ENCODE measurements at regions not wholly inside any gene's neighbourhood (a gene's known extent, or its start where the extent isn't known, plus 50 kb on each side); places are given as distances from the start of the nearest gene placed in this dataset.

DNA sequence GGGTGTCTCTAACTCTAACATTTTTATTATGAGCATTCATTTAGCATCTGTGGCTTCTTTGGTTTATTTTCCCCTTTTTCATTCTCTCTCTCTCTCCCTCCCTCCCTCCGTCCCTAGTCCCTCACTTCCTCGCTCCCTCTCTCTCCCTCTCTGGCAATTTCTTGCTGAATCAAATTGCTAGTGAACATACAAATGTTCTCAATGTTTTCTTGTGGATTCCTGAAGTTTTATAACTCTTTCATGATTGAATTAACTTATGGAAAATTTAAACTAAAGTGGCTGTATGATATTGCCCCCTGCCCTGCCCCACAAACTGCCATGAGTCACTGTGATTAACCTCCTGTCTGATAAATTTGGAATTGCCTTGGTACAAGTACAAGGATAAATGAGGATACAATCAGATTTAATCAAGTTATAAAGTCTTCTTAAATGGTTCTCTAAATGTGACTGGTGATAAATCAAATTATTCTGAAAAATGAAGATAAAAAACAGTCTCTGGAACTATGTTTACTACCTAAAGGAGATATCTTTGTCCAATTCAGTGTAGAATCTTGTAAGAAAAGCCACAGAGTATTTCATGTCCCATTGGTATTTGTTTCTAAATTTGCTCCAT, 143.0 kb upstream of the PDGFD start:
- DNase-seq (ENCODE audit: low spot score): no peak
- no peak for ATAC-seq

DNA sequence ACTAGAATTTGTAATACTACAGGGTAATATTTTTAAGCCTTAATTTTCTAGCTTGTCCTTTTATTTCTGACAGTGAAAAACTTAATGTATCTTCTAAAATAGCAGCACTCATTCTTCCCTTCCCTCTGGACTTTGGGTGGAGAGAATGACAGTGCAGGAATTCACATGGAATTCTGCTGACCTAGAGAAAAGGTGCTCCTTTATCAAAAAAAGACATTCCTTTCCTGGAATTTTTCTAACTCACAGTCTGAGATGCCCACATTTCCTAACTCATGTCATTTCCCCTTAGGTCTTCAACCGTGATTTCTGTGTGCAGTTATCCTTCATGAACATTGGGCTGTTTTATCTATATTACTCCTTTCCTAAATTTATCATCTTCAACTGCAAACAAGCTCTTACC, 137.8 kb upstream of the PDGFD start:
- DNase-seq (ENCODE audit: low spot score) (no peak), ATAC-seq (no peak)

DNA sequence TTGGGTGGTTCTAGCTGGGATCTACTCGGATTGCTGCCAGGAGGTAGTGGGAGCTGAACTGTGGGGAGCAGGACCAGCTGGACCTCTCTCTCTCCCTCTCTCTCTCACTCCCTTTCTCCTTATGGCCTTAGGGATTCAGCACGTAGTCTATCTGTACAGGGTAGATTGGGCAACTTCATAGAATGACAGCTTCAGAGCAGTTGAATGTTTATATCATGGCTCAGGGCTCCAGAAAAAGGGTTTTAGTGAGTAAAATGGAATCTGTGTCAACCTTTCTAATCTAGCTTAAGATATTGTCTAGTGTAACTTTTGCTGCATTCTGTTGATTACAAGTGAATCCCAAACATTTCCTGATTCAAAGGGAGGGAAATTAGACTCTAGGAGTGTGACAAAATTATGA, 127.7 kb upstream of the PDGFD start:
- DNase-seq (ENCODE audit: low spot score) (no peak), ATAC-seq (no peak)

DNA sequence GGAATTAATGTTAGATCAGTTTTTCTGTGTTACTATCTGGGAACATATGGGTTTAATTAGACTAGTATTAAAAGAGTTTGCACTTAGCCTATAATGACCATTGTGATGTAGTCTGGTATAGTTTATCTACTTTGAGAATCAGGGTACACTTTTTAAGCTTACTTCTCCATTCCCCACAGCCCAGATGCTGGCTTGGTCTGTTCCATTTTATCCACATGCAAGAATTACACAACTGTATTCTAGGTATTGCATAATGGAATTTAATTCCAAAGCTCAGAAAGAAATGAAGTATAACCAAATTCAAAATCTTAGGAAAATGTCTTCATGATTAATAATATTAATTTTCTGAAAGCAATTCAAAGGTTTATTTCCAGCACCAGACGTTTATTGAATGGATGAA, 122.2 kb upstream of the PDGFD start:
- no peak for ATAC-seq
- DNase-seq (ENCODE audit: low spot score): no peak

GRCh38 chr11:104279587-104279986, 115.6 kb upstream of the PDGFD start:
- DNase-seq (ENCODE audit: low spot score): no peak
- no peak for ATAC-seq

DNA sequence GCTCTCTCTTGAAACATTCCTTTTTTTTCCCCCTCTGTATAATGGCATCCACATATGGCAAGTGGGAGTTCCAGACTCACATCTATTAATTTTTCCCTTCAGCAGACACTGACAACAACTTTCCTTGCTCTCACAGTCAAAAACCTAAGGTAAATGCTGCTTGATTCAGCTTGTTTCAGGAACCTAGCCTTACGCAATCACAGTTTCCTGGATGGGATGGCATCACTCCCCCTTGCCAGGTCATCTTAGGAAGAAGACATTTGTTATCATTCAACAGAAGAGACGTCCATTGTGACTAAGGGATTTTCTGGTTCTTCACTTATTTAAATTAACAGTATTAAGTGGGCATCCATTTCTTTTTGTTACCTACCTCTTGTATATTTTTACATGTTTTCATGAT, 112.0 kb upstream of the PDGFD start:
- DNase-seq (ENCODE audit: low spot score): no peak
- ATAC-seq: no peak

- ATAC-seq (no peak), DNase-seq (ENCODE audit: low spot score) (no peak)
These were observed 96.5 kb upstream of the PDGFD start for GRCh38 chr11:104260456-104260855.

DNA sequence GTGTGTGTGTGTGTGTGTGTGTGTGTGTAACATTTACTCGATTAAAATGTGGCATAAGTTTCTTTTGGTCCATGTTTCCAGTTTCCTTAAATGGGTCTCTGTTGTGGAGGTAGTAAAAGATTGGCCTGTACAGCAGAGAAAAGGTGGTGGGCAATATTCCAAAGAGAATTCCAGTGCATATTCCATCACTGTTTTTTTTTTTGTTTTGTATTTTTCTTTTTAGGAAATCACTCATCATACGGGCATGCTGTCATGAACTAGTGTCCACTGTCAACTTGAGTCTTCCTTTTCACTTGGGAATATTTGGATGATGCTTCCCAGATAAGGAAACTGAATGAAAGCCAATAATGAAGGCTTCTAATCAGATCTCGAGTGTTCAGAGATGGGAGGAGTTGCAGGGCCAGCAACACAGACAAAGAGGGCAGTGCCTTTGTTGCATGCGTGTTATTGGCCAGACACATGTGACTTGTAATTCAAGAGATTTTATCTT, 95.2 kb upstream of the PDGFD start:
- no peak for DNase-seq (ENCODE audit: low spot score)
- ATAC-seq: no peak

- ATAC-seq (no peak), DNase-seq (ENCODE audit: low spot score) (no peak)
These were observed 92.6 kb upstream of the PDGFD start for GRCh38 chr11:104256525-104256924.

DNA sequence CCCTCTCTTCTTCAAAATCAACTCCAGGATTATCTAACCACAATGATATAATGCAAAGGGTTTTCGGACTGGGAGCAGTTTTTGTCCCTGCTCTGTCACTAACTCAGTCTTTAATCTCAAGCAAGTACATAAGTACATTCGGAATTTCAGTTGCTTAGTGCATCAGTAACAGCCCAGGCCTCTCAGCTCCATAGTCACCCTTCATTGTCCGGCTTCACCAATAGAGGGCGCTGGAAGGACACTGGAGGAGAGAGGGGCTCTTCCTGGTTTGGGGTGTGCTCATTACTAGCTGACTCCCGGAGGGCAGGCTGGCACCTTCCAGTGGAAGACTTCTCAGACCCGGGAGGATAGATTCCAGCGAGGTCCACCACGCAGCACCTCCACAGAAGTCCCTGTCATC, 90.4 kb upstream of the PDGFD start:
- ATAC-seq (no peak), DNase-seq (ENCODE audit: low spot score) (no peak)

DNA sequence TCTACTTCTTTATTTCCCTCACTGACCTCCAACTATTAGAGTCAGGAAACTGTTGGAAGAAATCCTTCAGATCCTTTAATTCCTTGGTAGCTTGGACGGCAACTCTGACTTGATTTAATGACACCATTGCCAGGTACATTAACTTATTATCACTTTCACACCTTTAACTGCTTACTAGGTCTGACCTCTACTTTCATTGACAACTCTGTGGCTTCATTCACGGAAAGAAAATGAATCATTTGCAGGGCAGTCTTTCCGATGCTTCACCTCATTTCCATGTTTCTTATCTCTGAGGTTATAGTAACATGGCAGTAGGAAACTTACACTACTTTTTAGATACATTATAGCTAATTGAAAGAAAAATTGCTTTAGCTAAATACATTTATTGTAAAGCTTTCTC, 82.6 kb upstream of the PDGFD start:
- DNase-seq (ENCODE audit: low spot score) (no peak), ATAC-seq (no peak)

DNA sequence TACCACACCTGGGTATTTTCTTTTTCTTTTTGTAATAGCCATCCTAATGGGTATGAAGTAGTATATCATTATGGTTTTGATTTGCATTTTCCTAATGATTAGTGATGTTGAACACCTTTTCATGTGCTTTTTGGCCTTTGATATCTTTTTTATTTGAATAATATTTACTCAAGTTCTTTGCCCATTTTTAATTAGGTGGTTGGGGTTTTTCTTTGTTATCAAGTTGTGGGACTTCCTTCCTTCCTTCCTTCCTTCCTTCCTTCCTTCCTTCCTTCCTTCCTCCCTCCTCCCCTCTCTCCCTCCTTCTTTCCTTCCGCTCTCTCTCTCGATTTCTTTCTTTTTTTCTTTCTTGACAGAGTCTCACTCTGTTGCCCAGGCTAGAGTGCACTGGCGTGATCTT, 75.0 kb upstream of the PDGFD start:
- DNase-seq (ENCODE audit: low spot score) (no peak), ATAC-seq (no peak)

GRCh38 chr11:104225047-104225446, 61.1 kb upstream of the PDGFD start:
- ATAC-seq (no peak), DNase-seq (ENCODE audit: low spot score) (no peak)

DNA sequence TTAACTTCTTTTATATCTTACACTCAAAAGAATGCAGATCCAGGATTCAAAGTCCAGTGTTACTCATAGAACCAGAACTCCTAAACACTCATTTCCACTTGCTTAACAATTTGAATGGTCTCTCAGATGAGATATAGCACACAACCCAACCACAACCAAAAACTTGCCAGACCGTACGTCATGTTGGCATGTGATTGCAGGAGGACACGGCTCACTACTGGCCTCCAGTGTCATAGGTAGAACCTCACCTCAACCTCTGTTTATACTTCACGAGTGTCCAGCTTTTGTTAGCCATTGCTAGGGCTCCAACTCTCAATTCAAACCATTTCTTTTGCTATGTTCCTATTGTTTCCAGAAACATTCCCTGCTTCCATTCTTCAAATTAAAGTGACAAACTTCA, 58.5 kb upstream of the PDGFD start:
- ATAC-seq (no peak), DNase-seq (ENCODE audit: low spot score) (no peak)

- no peak for DNase-seq (ENCODE audit: low spot score)
- ATAC-seq: no peak
These were observed 57.5 kb upstream of the PDGFD start for GRCh38 chr11:104221455-104221854.

- no peak for DNase-seq (ENCODE audit: low spot score)
- ATAC-seq: no peak
These were observed 55.1 kb upstream of the PDGFD start for GRCh38 chr11:104219096-104219495.

- no peak for ATAC-seq
- DNase-seq (ENCODE audit: low spot score): no peak
These were observed 50.6 kb upstream of the PDGFD start for GRCh38 chr11:104214517-104214916.
